ENCODE measurements at regions not wholly inside any gene's neighbourhood (a gene's known extent, or its start where the extent isn't known, plus 50 kb on each side); places are given as distances from the start of the nearest gene placed in this dataset.
A peak's percentile ranks its signal among the peaks of the same experiment; 100 is the strongest.

GRCh38 chr10:111247781-111248389, 171.1 kb downstream of the ADRA2A start:
- no peak overlapping the region for H3K4me3 ChIP-seq (ENCODE audit: low read depth, low read length)
- peak; percentile 32 for DNase-seq (ENCODE audit: low read depth)
- TF ChIP-seq CTCF (IDR thresholded peaks at IDR 0.05; ENCODE audit: control insufficient read depth, extremely low read depth, insufficient read depth) = no peak

- no peak for TF ChIP-seq CTCF (IDR thresholded peaks at IDR 0.05; ENCODE audit: control insufficient read depth, extremely low read depth, insufficient read depth)
- no peak overlapping the region for H3K4me3 ChIP-seq (ENCODE audit: low read depth, low read length)
- DNase-seq (ENCODE audit: low read depth) = no peak
Observed at GRCh38 chr10:111249925-111250324, 173.1 kb downstream of the ADRA2A start.

DNA sequence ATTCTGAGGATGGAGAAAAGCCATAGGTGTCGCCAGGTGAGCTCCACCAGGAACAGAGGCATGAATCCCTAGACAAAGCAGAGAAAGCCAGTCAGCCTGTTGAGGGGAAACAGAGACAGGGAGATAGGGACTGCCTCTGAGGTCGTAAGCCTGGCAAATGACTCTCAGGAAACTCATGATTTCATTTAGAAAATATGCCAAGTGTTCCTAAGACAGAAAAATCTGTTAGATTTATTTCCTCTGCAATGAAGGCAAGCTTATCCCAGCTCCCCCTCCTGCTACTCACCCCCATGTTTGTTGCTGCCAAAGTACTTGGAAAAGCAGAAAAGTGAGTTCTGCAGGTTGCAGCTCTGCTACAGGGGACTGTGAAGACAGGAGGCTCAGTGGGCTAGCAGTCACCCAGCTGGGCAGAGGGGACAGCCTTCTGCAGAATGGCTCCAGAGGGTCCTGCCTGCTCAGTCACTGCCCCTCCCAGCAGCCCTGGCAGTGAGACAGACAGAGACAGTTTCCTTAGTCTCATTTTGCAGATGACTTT, 184.3 kb downstream of the ADRA2A start:
- no peak for DNase-seq (ENCODE audit: low read depth)
- no peak overlapping the region for H3K4me3 ChIP-seq (ENCODE audit: low read depth, low read length)
- no peak for TF ChIP-seq CTCF (IDR thresholded peaks at IDR 0.05; ENCODE audit: control insufficient read depth, extremely low read depth, insufficient read depth)

DNA sequence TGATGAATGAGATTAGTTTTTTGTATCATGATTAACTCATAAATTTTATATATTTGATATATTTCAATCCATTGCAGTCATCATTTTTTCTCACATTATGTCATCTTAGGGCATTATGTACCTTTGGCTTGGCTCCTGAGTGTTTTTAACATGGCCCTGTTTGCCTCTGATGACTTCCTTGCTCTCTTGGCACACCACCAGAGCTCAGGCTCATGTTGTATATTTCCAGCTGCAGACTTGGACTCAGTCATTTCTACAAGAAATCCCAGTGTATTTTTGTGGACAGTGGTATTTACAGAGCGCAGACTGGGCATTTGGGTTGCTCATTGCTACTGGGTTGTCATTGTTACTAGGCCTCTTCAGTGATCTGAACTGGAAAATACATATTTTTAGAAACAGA, 188.5 kb downstream of the ADRA2A start:
- no peak for TF ChIP-seq CTCF (IDR thresholded peaks at IDR 0.05; ENCODE audit: control insufficient read depth, extremely low read depth, insufficient read depth)
- DNase-seq (ENCODE audit: low read depth) = peak; percentile 76
- no peak overlapping the region for H3K4me3 ChIP-seq (ENCODE audit: low read depth, low read length)

GRCh38 chr10:111266165-111266564, 189.3 kb downstream of the ADRA2A start:
- TF ChIP-seq CTCF (IDR thresholded peaks at IDR 0.05; ENCODE audit: control insufficient read depth, extremely low read depth, insufficient read depth) = no peak
- H3K4me3 ChIP-seq (ENCODE audit: low read depth, low read length) = no peak overlapping the region
- DNase-seq (ENCODE audit: low read depth) = no peak

DNA sequence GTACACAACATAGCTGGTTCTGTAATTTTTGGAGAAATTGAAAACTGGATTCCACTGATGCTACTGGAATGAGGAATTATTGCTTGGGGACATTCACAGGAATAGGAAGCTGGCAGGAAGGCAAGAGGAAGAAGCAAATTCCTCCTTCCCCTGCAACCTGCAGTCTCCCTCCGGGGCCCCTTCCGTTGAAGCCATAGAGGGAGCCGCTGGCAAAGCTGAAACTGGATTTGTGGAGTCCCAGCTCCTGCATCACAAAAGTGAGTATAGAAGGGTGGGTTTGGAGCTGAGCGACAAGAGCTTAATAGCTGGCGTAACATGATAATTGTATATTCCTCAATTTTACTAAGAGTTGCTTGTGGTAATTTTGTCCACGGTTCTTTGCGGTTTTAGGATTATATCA, 190.8 kb downstream of the ADRA2A start:
- DNase-seq (ENCODE audit: low read depth) = no peak
- no peak for TF ChIP-seq CTCF (IDR thresholded peaks at IDR 0.05; ENCODE audit: control insufficient read depth, extremely low read depth, insufficient read depth)
- H3K4me3 ChIP-seq (ENCODE audit: low read depth, low read length) = no peak overlapping the region

- H3K4me3 ChIP-seq (ENCODE audit: low read depth, low read length) = no peak overlapping the region
- no peak for TF ChIP-seq CTCF (IDR thresholded peaks at IDR 0.05; ENCODE audit: control insufficient read depth, extremely low read depth, insufficient read depth)
- no peak for DNase-seq (ENCODE audit: low read depth)
Observed at GRCh38 chr10:111273235-111273634, 196.4 kb downstream of the ADRA2A start.

All from LNCaP clone FGC (cell line).